ENCODE measurements at regions not wholly inside any gene's neighbourhood (a gene's known extent, or its start where the extent isn't known, plus 50 kb on each side); places are given as distances from the start of the nearest gene placed in this dataset.

DNA sequence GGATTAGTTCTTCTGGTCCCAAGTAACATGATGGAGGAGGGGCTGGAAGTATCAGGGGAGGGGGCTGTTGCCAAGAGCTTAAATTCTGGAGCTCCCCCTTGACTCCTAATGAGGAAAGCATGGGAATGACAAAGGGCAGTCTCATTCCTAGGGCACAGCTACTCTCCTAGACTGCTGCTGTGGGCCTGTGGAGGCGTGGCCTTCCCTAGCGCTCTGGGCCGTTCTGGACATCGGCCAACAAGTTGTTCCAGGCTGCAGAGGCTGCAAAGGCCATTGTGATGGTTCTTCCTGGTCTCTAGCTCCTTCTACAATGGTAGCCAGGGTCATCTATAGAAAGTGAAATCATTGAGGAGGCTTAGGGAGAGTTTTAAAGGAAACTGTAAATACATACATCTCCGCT is 916.6 kb downstream of the DIAPH3 start:
- no peak for TF ChIP-seq YY1 (IDR thresholded peaks at IDR 0.05; ENCODE audit: insufficient read depth, insufficient read length)
- no peak for TF ChIP-seq ZNF274 (IDR thresholded peaks at IDR 0.05; ENCODE audit: low read depth, low read length)
- TF ChIP-seq SUZ12 (IDR thresholded peaks at IDR 0.05; ENCODE audit: extremely low read depth, insufficient read depth, insufficient read length): no peak

All from NT2/D1 (cell line).